Neural cell (in vitro differentiated cells): ENCODE measurements at regions not wholly inside any gene's neighbourhood (a gene's known extent, or its start where the extent isn't known, plus 50 kb on each side); places are given as distances from the start of the nearest gene placed in this dataset.

Experiments
- H2AFZ ChIP-seq: fragments of 200-600, 300-800 bp; sonication (generic), shearing (Covaris generic); 2 replicates; pipeline ENCODE4 v1.6.0; 2014; ENCODE audit warnings: low read depth, mild to moderate bottlenecking, antibody characterized with exemption, low read length, moderate library complexity
- H3F3A ChIP-seq: fragments of 200-600 bp; shearing (Covaris generic); 2 replicates; pipeline ENCODE4 v1.6.1; 2016; ENCODE audit warnings: mild to moderate bottlenecking, moderate library complexity, mixed read lengths, antibody characterized with exemption, low read length; ENCODE audit not compliant: insufficient read depth, poor library complexity, severe bottlenecking
- H3K27ac ChIP-seq: fragments of 200-600, 300-800 bp; sonication (generic), shearing (Covaris generic); 2 replicates; pipeline ENCODE4 v1.5.1; 2014; ENCODE audit warnings: mild to moderate bottlenecking, low read length, moderate library complexity
- H3K27me3 ChIP-seq: fragments of 300-800, 200-600 bp; sonication (generic), shearing (Covaris generic); 2 replicates; pipeline ENCODE4 v1.6.0; 2014; ENCODE audit warnings: mild to moderate bottlenecking, low read depth, low read length, moderate library complexity; ENCODE audit not compliant: insufficient read depth
- H3K36me3 ChIP-seq: fragments of 300-800, 200-600 bp; sonication (generic), shearing (Covaris generic); 2 replicates; pipeline ENCODE4 v1.5.1; 2014; ENCODE audit warnings: mild to moderate bottlenecking, antibody characterized with exemption, low read length, moderate library complexity; ENCODE audit not compliant: insufficient read depth
- H3K4me2 ChIP-seq: fragments of 300-800, 200-600 bp; sonication (generic), shearing (Covaris generic); 2 replicates; pipeline ENCODE4 v1.6.0; 2014; ENCODE audit warnings: mild to moderate bottlenecking, low read length
- H3K4me3 ChIP-seq: fragments of 300-800, 200-600 bp; sonication (generic), shearing (Covaris generic); 2 replicates; pipeline ENCODE4 v1.5.1; 2014; ENCODE audit warnings: mild to moderate bottlenecking, low read length, moderate library complexity
- H3K79me2 ChIP-seq: fragments of 200-600 bp; shearing (Covaris generic); replicated peaks from 2 replicates; pipeline ENCODE4 v1.6.0; 2014; ENCODE audit warnings: mild to moderate bottlenecking, low read length, moderate library complexity; ENCODE audit not compliant: insufficient read depth
- H3K9ac ChIP-seq: fragments of 300-800, 200-600 bp; sonication (generic), shearing (Covaris generic); 2 replicates; pipeline ENCODE4 v1.6.1; 2016; ENCODE audit warnings: mild to moderate bottlenecking, low read length, mixed read lengths
- H3K9me2 ChIP-seq: fragments of 200-600 bp; shearing (Covaris generic); 2 replicates; pipeline ENCODE4 v1.6.1; 2016; ENCODE audit warnings: mild to moderate bottlenecking, low read length, mixed read lengths; ENCODE audit not compliant: insufficient read depth
- H3K9me3 ChIP-seq: fragments of 200-600, 300-800 bp; sonication (generic), shearing (Covaris generic); 2 replicates; pipeline ENCODE4 v1.6.1; 2016; ENCODE audit warnings: mild to moderate bottlenecking, mixed run types, low read length, moderate library complexity, mixed read lengths
- H4K20me1 ChIP-seq: fragments of 200-600 bp; shearing (Covaris generic); 2 replicates; pipeline ENCODE4 v1.6.1; 2016; ENCODE audit warnings: mild to moderate bottlenecking, mixed run types; ENCODE audit not compliant: insufficient read depth
- CTCF ChIP-seq: fragments of 450-650 bp; IDR thresholded peaks from 2 replicates; pipeline ENCODE4 v1.5.1; 2014; ENCODE audit warnings: antibody characterized with exemption, mild to moderate bottlenecking, moderate library complexity; ENCODE audit not compliant: poor library complexity, severe bottlenecking
- EP300 ChIP-seq: fragments of 450-650 bp; conservative IDR thresholded peaks from 2 replicates; pipeline ENCODE4 v1.6.1; 2014; ENCODE audit warnings: antibody characterized with exemption, mild to moderate bottlenecking, moderate library complexity; ENCODE audit not compliant: poor library complexity, severe bottlenecking
- EZH2 ChIP-seq: fragments of 200-600, 300-800 bp; shearing (Covaris generic), sonication (generic); IDR thresholded peaks from 2 replicates; pipeline ENCODE4 v1.6.1; 2014; ENCODE audit warnings: antibody characterized with exemption, low read length, borderline replicate concordance, mild to moderate bottlenecking; ENCODE audit not compliant: insufficient read depth, poor library complexity, severe bottlenecking
- MXI1 ChIP-seq: fragments of 450-650 bp; conservative IDR thresholded peaks from 2 replicates; pipeline ENCODE4 v1.6.1; 2014; ENCODE audit warnings: antibody characterized with exemption, mild to moderate bottlenecking; ENCODE audit not compliant: poor library complexity, severe bottlenecking
- POLR2AphosphoS5 ChIP-seq: IDR thresholded peaks from 2 replicates; pipeline ENCODE4 v1.6.1; 2012
- RAD21 ChIP-seq: fragments of 450-650 bp; conservative IDR thresholded peaks from 2 replicates; pipeline ENCODE4 v1.6.1; 2014; ENCODE audit warnings: antibody characterized with exemption, mild to moderate bottlenecking, moderate library complexity
- REST ChIP-seq: IDR thresholded peaks from 2 replicates; pipeline ENCODE4 v1.6.1; 2012; ENCODE audit warnings: borderline replicate concordance
- TAF1 ChIP-seq: IDR thresholded peaks from 2 replicates; pipeline ENCODE4 v1.6.1; 2012; ENCODE audit warnings: low read depth

DNA sequence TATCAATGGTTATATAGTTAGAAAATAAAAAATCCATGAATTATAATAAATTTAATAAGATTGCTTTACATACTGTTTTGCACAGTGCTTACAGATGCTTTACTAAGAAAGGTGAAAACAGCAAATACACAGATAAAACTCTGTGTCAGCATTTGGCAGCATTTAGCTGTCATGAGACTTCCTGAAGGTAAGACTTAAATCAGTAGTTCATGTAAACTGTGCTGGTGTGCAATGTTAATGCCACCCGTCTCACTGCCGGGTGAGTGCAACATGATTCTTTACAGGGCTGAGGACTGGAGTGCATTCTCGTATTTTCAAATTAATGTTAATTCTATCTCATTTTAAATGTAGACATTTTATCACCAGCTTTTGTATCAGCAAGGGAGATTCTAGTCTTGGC lies 326.2 kb upstream of the POT1 start:
- H3K9ac ChIP-seq = no peak overlapping the region
- H3K27ac ChIP-seq = no peak overlapping the region
- H3K4me2 ChIP-seq = no peak overlapping the region
- no peak overlapping the region for H2AFZ ChIP-seq
- H3F3A ChIP-seq = no peaks in the 10 kb centered on the region
- TF ChIP-seq RAD21 = no peak
- TF ChIP-seq MXI1 = no peak
- no peak for TF ChIP-seq TAF1
- TF ChIP-seq EZH2 = no peak
- TF ChIP-seq EP300 = no peak
- TF ChIP-seq REST = no peak
- no peak for TF ChIP-seq CTCF
- no peak for TF ChIP-seq POLR2AphosphoS5
- no peak overlapping the region for H3K4me3 ChIP-seq
- no peaks in the 10 kb centered on the region for H3K27me3 ChIP-seq
- no peaks in the 10 kb centered on the region for H4K20me1 ChIP-seq
- no peaks in the 10 kb centered on the region for H3K9me2 ChIP-seq
- H3K9me3 ChIP-seq = no peaks in the 10 kb centered on the region
- no peaks in the 10 kb centered on the region for H3K79me2 ChIP-seq
- H3K36me3 ChIP-seq = no peaks in the 10 kb centered on the region

DNA sequence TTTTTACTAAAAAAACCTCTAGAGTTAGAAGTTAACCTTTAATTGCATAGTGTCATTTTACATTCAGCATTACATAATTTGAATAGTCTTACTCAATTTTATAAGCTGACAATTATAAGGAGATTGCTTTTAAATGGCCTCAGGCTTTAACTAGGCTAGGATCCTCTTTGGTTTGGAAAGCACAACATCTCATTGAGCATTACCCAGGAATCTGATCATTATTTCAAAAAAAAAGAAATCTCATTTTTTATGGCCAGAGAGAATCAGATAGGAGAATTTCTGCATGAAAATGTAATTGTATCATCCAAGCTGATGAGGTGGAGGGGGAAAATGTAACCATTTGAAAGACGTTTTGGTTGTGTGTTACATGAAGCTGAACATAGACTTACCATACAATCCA lies 324.9 kb upstream of the POT1 start:
- Histone ChIP-seq H3K9me3 (no peaks in the 10 kb centered on the region), H3K4me3 (no peak overlapping the region), H3K9me2 (no peaks in the 10 kb centered on the region), H3K36me3 (no peaks in the 10 kb centered on the region), H3K4me2 (no peak overlapping the region), H4K20me1 (no peaks in the 10 kb centered on the region), H3K27me3 (no peaks in the 10 kb centered on the region), H3K79me2 (no peaks in the 10 kb centered on the region), H3F3A (no peaks in the 10 kb centered on the region), H3K9ac (no peak overlapping the region), H2AFZ (no peak overlapping the region), H3K27ac (no peak overlapping the region)
- TF ChIP-seq EZH2 (no peak), POLR2AphosphoS5 (no peak), CTCF (no peak)
